ENCODE measurements at regions not wholly inside any gene's neighbourhood (a gene's known extent, or its start where the extent isn't known, plus 50 kb on each side); places are given as distances from the start of the nearest gene placed in this dataset.
"Not testable (repeated sequence)": the region's sequence is repeated elsewhere in the genome, so short reads cannot be mapped to it uniquely, and the experiment has no call there.

DNA sequence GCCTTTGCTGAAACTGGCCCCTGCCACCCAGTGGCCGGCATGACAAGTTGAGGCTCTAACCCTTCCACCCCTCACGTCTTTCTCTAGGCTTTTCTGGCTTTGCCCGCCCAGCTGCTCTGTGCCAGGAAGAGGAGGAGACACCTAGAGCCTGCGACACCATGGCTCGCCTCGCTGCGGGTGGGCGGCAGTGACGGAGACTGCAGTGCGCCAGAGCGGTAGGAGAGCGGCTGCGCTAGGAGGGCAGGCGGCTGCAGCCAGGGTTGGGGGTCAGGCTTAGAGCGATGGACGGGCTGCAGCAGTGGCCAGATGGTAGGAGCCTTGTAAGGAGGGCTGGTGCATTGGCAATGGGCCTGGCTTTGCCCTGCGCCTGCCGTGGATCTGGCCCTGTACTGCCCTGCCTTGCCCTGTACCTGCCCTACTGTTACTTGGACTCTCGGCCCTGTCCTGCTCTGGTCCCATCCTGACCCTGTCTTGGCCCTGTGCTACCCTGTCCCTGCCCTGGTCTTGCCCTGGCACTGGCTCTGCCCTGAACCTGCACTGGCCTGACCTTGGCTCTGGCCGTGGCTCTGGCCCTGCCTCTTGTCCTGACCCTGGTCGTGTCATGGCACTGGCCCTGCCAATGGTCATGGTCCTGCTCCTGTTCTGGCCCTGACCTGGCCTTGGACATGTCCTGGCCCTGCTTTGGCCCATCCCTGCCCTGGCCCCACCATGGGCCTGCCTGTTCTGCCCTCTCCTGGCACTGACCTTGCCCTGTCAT lies 330.7 kb upstream of the PLGLB1 start:
- TF ChIP-seq CTCF (IDR thresholded peaks at IDR 0.05); POLR2A (IDR thresholded peaks at IDR 0.05); POLR2AphosphoS5 (IDR thresholded peaks at IDR 0.05; ENCODE audit: insufficient read depth in 1 of 2, low read depth in 1 of 2): not testable (repeated sequence)
